Prostate gland (tissue), 2 donors: ENCODE measurements at regions not wholly inside any gene's neighbourhood (a gene's known extent, or its start where the extent isn't known, plus 50 kb on each side); places are given as distances from the start of the nearest gene placed in this dataset.

Source experiments
- CTCF ChIP-seq, 4 experiments: fragments of 200-600 bp in 2 of 4; fragments of 450-650 bp in 2 of 4; sonication (generic) in 2 of 4; IDR thresholded peaks; 1 replicate in 3 of 4; 2 replicates in 1 of 4; pipeline ENCODE4 v1.5.1; 2016 to 2019; ENCODE audit warnings: antibody characterized with exemption in 4 of 4, mild to moderate bottlenecking in 2 of 4, moderate library complexity in 2 of 4
- POLR2A ChIP-seq: fragments of 450-650 bp; IDR thresholded peaks from one replicate; pipeline ENCODE4 v1.6.1; 2016; ENCODE audit warnings: antibody characterized with exemption, mild to moderate bottlenecking

GRCh38 chr4:160980091-160980490 lies 1183.7 kb downstream of the FSTL5 start:
- no peak for TF ChIP-seq POLR2A
- no peak for TF ChIP-seq CTCF (IDR thresholded peaks at IDR 0.05)
